ENCODE measurements at regions not wholly inside any gene's neighbourhood (a gene's known extent, or its start where the extent isn't known, plus 50 kb on each side); places are given as distances from the start of the nearest gene placed in this dataset.

DNA sequence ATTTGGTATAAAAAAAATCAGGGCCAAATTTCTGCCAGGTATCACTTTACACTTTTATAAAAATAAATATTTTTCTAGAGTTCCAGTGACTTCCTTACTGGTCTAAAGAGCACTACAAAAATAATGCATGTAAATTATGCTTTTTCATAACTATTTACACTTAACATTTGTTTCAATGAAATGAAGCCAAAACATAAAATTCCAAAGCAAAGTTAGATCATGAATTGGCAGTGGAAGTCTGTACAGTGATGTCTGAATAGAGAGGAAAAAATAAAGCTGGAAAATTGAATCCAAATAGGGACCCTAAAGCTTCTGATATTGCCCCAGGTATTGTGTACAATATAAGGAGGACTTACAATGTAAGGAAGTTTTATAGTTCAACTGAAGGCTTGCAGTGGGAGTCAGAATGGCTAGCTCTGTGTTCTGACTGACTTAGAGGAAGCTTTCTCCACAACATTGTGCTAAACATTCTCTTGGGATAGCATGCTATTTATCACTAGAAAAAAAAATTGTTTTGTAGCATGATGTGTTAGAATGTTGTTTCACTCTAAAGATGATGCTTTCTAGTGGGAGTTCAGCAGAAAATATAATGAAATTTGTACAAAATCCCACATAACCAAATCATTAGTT, 288.2 kb upstream of the UGT8 start:
- Histone ChIP-seq H2AFZ (ENCODE audit: low read length) (no peak overlapping the region), H3K9me2 (ENCODE audit: insufficient read depth, low read length) (no peaks in the 10 kb centered on the region), H3K4me3 (ENCODE audit: low read depth, low read length, poor library complexity, severe bottlenecking) (no peak overlapping the region), H3K27ac (ENCODE audit: low read depth, low read length, poor library complexity, severe bottlenecking) (no peak overlapping the region), H3K79me2 (ENCODE audit: insufficient read depth, low read depth, low read length) (no peaks in the 10 kb centered on the region), H3K4me2 (ENCODE audit: low read length) (no peak overlapping the region), H3K9me3 (ENCODE audit: low read length) (no peaks in the 10 kb centered on the region), H3K36me3 (ENCODE audit: insufficient read depth, low read length) (no peaks in the 10 kb centered on the region), H3K4me1 (ENCODE audit: insufficient read depth, low read length, poor library complexity, severe bottlenecking) (no peaks in the 10 kb centered on the region), H4K20me1 (ENCODE audit: insufficient read depth, low read length) (no peaks in the 10 kb centered on the region)
- no TSS peak for BruUV-seq (replicated peaks)
- no peak for TF ChIP-seq EZH2phosphoT487 (IDR thresholded peaks at IDR 0.05; ENCODE audit: borderline replicate concordance, low read depth, low read length)
- TF ChIP-seq, protein P1, sequence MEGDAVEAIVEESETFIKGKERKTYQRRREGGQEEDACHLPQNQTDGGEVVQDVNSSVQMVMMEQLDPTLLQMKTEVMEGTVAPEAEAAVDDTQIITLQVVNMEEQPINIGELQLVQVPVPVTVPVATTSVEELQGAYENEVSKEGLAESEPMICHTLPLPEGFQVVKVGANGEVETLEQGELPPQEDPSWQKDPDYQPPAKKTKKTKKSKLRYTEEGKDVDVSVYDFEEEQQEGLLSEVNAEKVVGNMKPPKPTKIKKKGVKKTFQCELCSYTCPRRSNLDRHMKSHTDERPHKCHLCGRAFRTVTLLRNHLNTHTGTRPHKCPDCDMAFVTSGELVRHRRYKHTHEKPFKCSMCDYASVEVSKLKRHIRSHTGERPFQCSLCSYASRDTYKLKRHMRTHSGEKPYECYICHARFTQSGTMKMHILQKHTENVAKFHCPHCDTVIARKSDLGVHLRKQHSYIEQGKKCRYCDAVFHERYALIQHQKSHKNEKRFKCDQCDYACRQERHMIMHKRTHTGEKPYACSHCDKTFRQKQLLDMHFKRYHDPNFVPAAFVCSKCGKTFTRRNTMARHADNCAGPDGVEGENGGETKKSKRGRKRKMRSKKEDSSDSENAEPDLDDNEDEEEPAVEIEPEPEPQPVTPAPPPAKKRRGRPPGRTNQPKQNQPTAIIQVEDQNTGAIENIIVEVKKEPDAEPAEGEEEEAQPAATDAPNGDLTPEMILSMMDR (conservative IDR thresholded peaks at IDR 0.05; ENCODE audit: low read length): no peak
- DNase-seq (ENCODE audit: low spot score): no peak
- intact Hi-C loops (cut with micrococcal nuclease; ENCODE audit: unreplicated experiment): no loop called here
- CTCF ChIA-PET (ENCODE audit: unreplicated experiment): no interaction called here
- POLR2A ChIA-PET: interaction anchor here (0.7 kb wide), 1 partner anchor 33 kb away, joined by 5 read pairs; no protein-coding TSS in a partner anchor

DNA sequence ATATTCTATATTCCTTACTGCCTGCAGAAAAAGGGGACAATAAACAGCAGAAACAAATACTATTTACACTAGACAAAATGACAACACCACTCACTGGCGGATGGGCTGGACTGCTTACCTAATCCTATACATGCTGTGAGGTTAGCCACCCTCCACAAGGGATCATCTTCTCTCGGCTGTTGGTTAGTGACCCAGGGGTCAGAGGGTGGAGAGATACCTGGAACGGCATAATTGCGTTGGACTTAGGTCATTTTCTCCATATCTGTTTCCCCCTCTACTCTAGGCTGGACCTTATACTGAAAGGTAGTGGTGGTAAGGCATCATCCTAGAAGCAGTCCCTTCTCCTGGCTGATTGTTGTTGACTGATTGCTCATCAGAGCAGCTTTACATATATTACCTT, 286.8 kb upstream of the UGT8 start:
- no peak overlapping the region for H3K4me3 ChIP-seq (ENCODE audit: low read depth, low read length, poor library complexity, severe bottlenecking)
- no peak for DNase-seq (ENCODE audit: low spot score)
- CTCF ChIA-PET (ENCODE audit: unreplicated experiment): no interaction called here
- H3K79me2 ChIP-seq (ENCODE audit: insufficient read depth, low read depth, low read length): no peaks in the 10 kb centered on the region
- no peak overlapping the region for H3K4me2 ChIP-seq (ENCODE audit: low read length)
- H3K27ac ChIP-seq (ENCODE audit: low read depth, low read length, poor library complexity, severe bottlenecking): no peak overlapping the region
- TF ChIP-seq EZH2phosphoT487 (IDR thresholded peaks at IDR 0.05; ENCODE audit: borderline replicate concordance, low read depth, low read length): no peak
- TF ChIP-seq, protein P1 (conservative IDR thresholded peaks at IDR 0.05; ENCODE audit: low read length): no peak
- H3K4me1 ChIP-seq (ENCODE audit: insufficient read depth, low read length, poor library complexity, severe bottlenecking): no peaks in the 10 kb centered on the region
- intact Hi-C loops (cut with micrococcal nuclease; ENCODE audit: unreplicated experiment): no loop called here
- no peaks in the 10 kb centered on the region for H3K9me3 ChIP-seq (ENCODE audit: low read length)
- H3K36me3 ChIP-seq (ENCODE audit: insufficient read depth, low read length): no peaks in the 10 kb centered on the region
- POLR2A ChIA-PET: no interaction called here
- no peak overlapping the region for H2AFZ ChIP-seq (ENCODE audit: low read length)
- H4K20me1 ChIP-seq (ENCODE audit: insufficient read depth, low read length): no peaks in the 10 kb centered on the region
- no peaks in the 10 kb centered on the region for H3K9me2 ChIP-seq (ENCODE audit: insufficient read depth, low read length)
- no TSS peak for BruUV-seq (replicated peaks)

DNA sequence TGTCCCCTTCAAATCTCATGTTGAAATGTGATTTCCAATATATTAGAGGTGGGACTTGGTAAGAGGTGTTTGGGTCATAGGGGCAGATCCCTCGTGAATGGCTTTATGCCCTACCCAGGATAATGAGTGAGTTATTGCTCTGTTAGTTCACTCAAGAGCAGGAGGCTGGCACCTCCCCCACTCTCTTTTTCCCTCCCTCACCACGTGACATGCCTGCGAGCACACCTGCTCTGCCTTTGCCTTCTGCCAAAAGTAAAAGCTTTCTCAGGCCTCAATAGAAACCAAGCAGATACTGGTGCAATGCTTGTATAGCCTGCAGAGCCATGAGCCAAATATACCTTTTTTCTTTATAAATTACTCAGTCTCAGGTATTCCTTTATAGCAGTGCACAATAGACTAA, 286.3 kb upstream of the UGT8 start:
- no peak for DNase-seq (ENCODE audit: low spot score)
- intact Hi-C loops (cut with micrococcal nuclease; ENCODE audit: unreplicated experiment): no loop called here

More for the DNA sequence above, 286.3 kb upstream of the UGT8 start:
- no TSS peak for BruUV-seq (replicated peaks)
- H4K20me1 ChIP-seq (ENCODE audit: insufficient read depth, low read length): no peaks in the 10 kb centered on the region
- no peak overlapping the region for H2AFZ ChIP-seq (ENCODE audit: low read length)
- TF ChIP-seq, protein P1 (conservative IDR thresholded peaks at IDR 0.05; ENCODE audit: low read length): no peak
- TF ChIP-seq EZH2phosphoT487 (IDR thresholded peaks at IDR 0.05; ENCODE audit: borderline replicate concordance, low read depth, low read length): no peak
- no peaks in the 10 kb centered on the region for H3K9me3 ChIP-seq (ENCODE audit: low read length)
- H3K4me2 ChIP-seq (ENCODE audit: low read length): no peak overlapping the region
- ChIA-PET CTCF (ENCODE audit: unreplicated experiment) (no interaction called here), POLR2A (no interaction called here)
- no peaks in the 10 kb centered on the region for H3K9me2 ChIP-seq (ENCODE audit: insufficient read depth, low read length)
- no peaks in the 10 kb centered on the region for H3K36me3 ChIP-seq (ENCODE audit: insufficient read depth, low read length)
- H3K4me3 ChIP-seq (ENCODE audit: low read depth, low read length, poor library complexity, severe bottlenecking): no peak overlapping the region
- H3K79me2 ChIP-seq (ENCODE audit: insufficient read depth, low read depth, low read length): no peaks in the 10 kb centered on the region
- H3K27ac ChIP-seq (ENCODE audit: low read depth, low read length, poor library complexity, severe bottlenecking): no peak overlapping the region
- no peaks in the 10 kb centered on the region for H3K4me1 ChIP-seq (ENCODE audit: insufficient read depth, low read length, poor library complexity, severe bottlenecking)

All from OCI-LY7 (cell line).